Fibroblast of pulmonary artery (primary cell): ENCODE measurements at regions not wholly inside any gene's neighbourhood (a gene's known extent, or its start where the extent isn't known, plus 50 kb on each side); places are given as distances from the start of the nearest gene placed in this dataset.

ENCODE experiments used
- DNase-seq: peaks from one replicate; pipeline ENCODE4 v3.0.0-alpha.2; 2010; ENCODE audit warnings: low read depth
- H3K4me3 ChIP-seq: replicated peaks from 2 replicates; pipeline ENCODE4 v1.5.1; 2011; ENCODE audit warnings: low read depth, mild to moderate bottlenecking, control low read depth, low read length, moderate library complexity
- CTCF ChIP-seq: IDR thresholded peaks from 2 replicates; pipeline ENCODE4 v1.5.1; 2011; ENCODE audit warnings: mild to moderate bottlenecking, control low read depth, low read length, inconsistent platforms; ENCODE audit errors: missing control alignments

- no peak for DNase-seq
- no peak for TF ChIP-seq CTCF
- no peak overlapping the region for H3K4me3 ChIP-seq
Measured at GRCh38 chr5:152995214-152995725, 495.2 kb upstream of the GRIA1 start.

GRCh38 chr5:153005711-153006110, 484.8 kb upstream of the GRIA1 start:
- no peak overlapping the region for H3K4me3 ChIP-seq
- DNase-seq = no peak
- no peak for TF ChIP-seq CTCF

- TF ChIP-seq CTCF = no peak
- DNase-seq = no peak
- no peak overlapping the region for H3K4me3 ChIP-seq
Measured at GRCh38 chr5:153006681-153007080, 483.8 kb upstream of the GRIA1 start.

GRCh38 chr5:153014194-153014593, 476.3 kb upstream of the GRIA1 start:
- TF ChIP-seq CTCF = no peak
- DNase-seq = no peak

GRCh38 chr5:153018121-153018520, 472.3 kb upstream of the GRIA1 start:
- no peak overlapping the region for H3K4me3 ChIP-seq
- no peak for DNase-seq
- TF ChIP-seq CTCF = no peak

More at GRCh38 chr5:153014194-153014593, 476.3 kb upstream of the GRIA1 start:
- H3K4me3 ChIP-seq = no peak overlapping the region

GRCh38 chr5:153030755-153031725, 459.4 kb upstream of the GRIA1 start:
- no peak for TF ChIP-seq CTCF
- no peak for DNase-seq
- no peak overlapping the region for H3K4me3 ChIP-seq
